HG02623 (cell line): ENCODE measurements at regions not wholly inside any gene's neighbourhood (a gene's known extent, or its start where the extent isn't known, plus 50 kb on each side); places are given as distances from the start of the nearest gene placed in this dataset.
"Not testable (repeated sequence)": the region's sequence is repeated elsewhere in the genome, so short reads cannot be mapped to it uniquely, and the experiment has no call there.

Experiments used
- ATAC-seq: cut with Tn5 transposase; IDR thresholded peaks from one replicate; pipeline ENCODE4 v1.9.1; 2021; ENCODE audit warnings: moderate library complexity; ENCODE audit not compliant: unreplicated experiment

GRCh38 chr20:11976966-11977365 is 59.3 kb downstream of the BTBD3 start:
- ATAC-seq, result no peak

- ATAC-seq, result no peak
Measured at GRCh38 chr20:11978496-11978895, 60.8 kb downstream of the BTBD3 start.

GRCh38 chr20:11979306-11979990 is 61.8 kb downstream of the BTBD3 start:
- peak; percentile 64 for ATAC-seq

GRCh38 chr20:11980263-11980662 is 62.6 kb downstream of the BTBD3 start:
- ATAC-seq, result no peak

- no peak for ATAC-seq
Measured at GRCh38 chr20:11981366-11981947, 63.8 kb downstream of the BTBD3 start.

- no peak for ATAC-seq
Measured at GRCh38 chr20:11982289-11982954, 64.7 kb downstream of the BTBD3 start.

- ATAC-seq, result no peak
Measured at GRCh38 chr20:11982955-11983470, 65.3 kb downstream of the BTBD3 start.

- no peak for ATAC-seq
Measured at GRCh38 chr20:11986954-11987353, 69.3 kb downstream of the BTBD3 start.

GRCh38 chr20:11987526-11987925 is 69.8 kb downstream of the BTBD3 start:
- no peak for ATAC-seq

- no peak for ATAC-seq
Measured at GRCh38 chr20:11989018-11989771, 71.5 kb downstream of the BTBD3 start.

GRCh38 chr20:11992426-11992825 is 74.7 kb downstream of the BTBD3 start:
- ATAC-seq, result no peak

GRCh38 chr20:11993886-11994461 is 76.3 kb downstream of the BTBD3 start:
- no peak for ATAC-seq

GRCh38 chr20:11995805-11996567 is 78.3 kb downstream of the BTBD3 start:
- no peak for ATAC-seq

- ATAC-seq, result not testable (repeated sequence)
Measured at GRCh38 chr20:12004776-12005175, 87.1 kb downstream of the BTBD3 start.

GRCh38 chr20:12012241-12013222 is 94.8 kb downstream of the BTBD3 start:
- peak; percentile 85 for ATAC-seq

GRCh38 chr20:12014276-12014675 is 96.6 kb downstream of the BTBD3 start:
- ATAC-seq, result no peak

- ATAC-seq, result no peak
Measured at GRCh38 chr20:12014736-12015135, 97.0 kb downstream of the BTBD3 start.

GRCh38 chr20:12016291-12016690 is 98.6 kb downstream of the BTBD3 start:
- ATAC-seq, result no peak

- no peak for ATAC-seq
Measured at GRCh38 chr20:12019715-12020114, 102.0 kb downstream of the BTBD3 start.
